H1 (cell line): ENCODE measurements at regions not wholly inside any gene's neighbourhood (a gene's known extent, or its start where the extent isn't known, plus 50 kb on each side); places are given as distances from the start of the nearest gene placed in this dataset.

ENCODE experiments used
- ATF3 ChIP-seq: IDR thresholded peaks from 2 replicates; pipeline ENCODE4 v1.6.1; 2011; ENCODE audit warnings: low read depth, mild to moderate bottlenecking, low read length; ENCODE audit not compliant: insufficient read depth
- BRCA1 ChIP-seq: IDR thresholded peaks from 2 replicates; pipeline ENCODE4 v1.6.1; 2012; ENCODE audit warnings: low read depth, low read length, improper control_type of control experiment
- CHD7 ChIP-seq: fragments of 300-600 bp; sonication (generic); IDR thresholded peaks from 2 replicates; pipeline ENCODE4 v1.7.1; 2012; ENCODE audit warnings: low read length, moderate library complexity, mild to moderate bottlenecking, inconsistent platforms; ENCODE audit not compliant: insufficient replicate concordance
- MAX ChIP-seq: IDR thresholded peaks from 2 replicates; pipeline ENCODE4 v1.6.1; 2012; ENCODE audit warnings: inconsistent platforms
- RNF2 ChIP-seq: fragments of 200-900, 300-1000 bp; sonication (generic); IDR thresholded peaks from 2 replicates; pipeline ENCODE4 v1.7.1; 2016; ENCODE audit warnings: borderline replicate concordance, low read depth, mild to moderate bottlenecking, antibody characterized with exemption, low read length; ENCODE audit not compliant: poor library complexity, severe bottlenecking; ENCODE audit errors: missing control alignments
- SIX5 ChIP-seq: IDR thresholded peaks from 2 replicates; pipeline ENCODE4 v1.6.1; 2011; ENCODE audit warnings: mild to moderate bottlenecking, low read depth, low read length
- TEAD4 ChIP-seq: IDR thresholded peaks from 2 replicates; pipeline ENCODE4 v1.6.1; 2012; ENCODE audit warnings: low read depth, low read length, inconsistent platforms, mixed read lengths
- ZNF274 ChIP-seq: IDR thresholded peaks from 2 replicates; pipeline ENCODE4 v1.7.0; 2012; ENCODE audit warnings: low read length, borderline replicate concordance; ENCODE audit errors: extremely low read depth

- TF ChIP-seq CHD7 (no peak), SIX5 (no peak), MAX (no peak), ZNF274 (no peak), TEAD4 (no peak), RNF2 (no peak), BRCA1 (no peak), ATF3 (no peak)
These were observed 106.8 kb upstream of the CACHD1 start (continued) for GRCh38 chr1:64363111-64363510.
